Osteoblast (primary cell): ENCODE measurements at regions not wholly inside any gene's neighbourhood (a gene's known extent, or its start where the extent isn't known, plus 50 kb on each side); places are given as distances from the start of the nearest gene placed in this dataset.
"Not testable (repeated sequence)": the region's sequence is repeated elsewhere in the genome, so short reads cannot be mapped to it uniquely, and the experiment has no call there.

ENCODE experiments used
- DNase-seq: peaks from one replicate; pipeline ENCODE4 v3.0.0; 2011; ENCODE audit warnings: low spot score, mixed read lengths; ENCODE audit not compliant: insufficient read length; ENCODE audit errors: missing footprints
- H2AFZ ChIP-seq: 2 replicates; pipeline ENCODE4 v1.6.0; 2011; ENCODE audit warnings: mild to moderate bottlenecking, low read length
- H3K27ac ChIP-seq: 2 replicates; pipeline ENCODE4 v1.5.1; 2011; ENCODE audit warnings: mild to moderate bottlenecking, low read depth, low read length, moderate library complexity
- H3K27me3 ChIP-seq: 2 replicates; pipeline ENCODE4 v1.6.0; 2012; ENCODE audit warnings: mild to moderate bottlenecking, control low read depth, inconsistent platforms, low read length, moderate library complexity; ENCODE audit not compliant: insufficient read depth
- H3K36me3 ChIP-seq: 2 replicates; pipeline ENCODE4 v1.5.1; 2011; ENCODE audit warnings: mild to moderate bottlenecking, low read length, control low read depth, moderate library complexity; ENCODE audit not compliant: insufficient read depth
- H3K4me1 ChIP-seq: 2 replicates; pipeline ENCODE4 v1.5.1; 2011; ENCODE audit warnings: mild to moderate bottlenecking, low read length, control low read depth, moderate library complexity; ENCODE audit not compliant: insufficient read depth
- H3K4me2 ChIP-seq: 2 replicates; pipeline ENCODE4 v1.6.0; 2011; ENCODE audit warnings: mild to moderate bottlenecking, low read length; ENCODE audit not compliant: insufficient read depth
- H3K4me3 ChIP-seq: fragments of 200-600 bp; sonication (generic); 3 replicates; pipeline ENCODE4 v1.5.1; 2012; ENCODE audit warnings: mild to moderate bottlenecking, low read length, inconsistent platforms; ENCODE audit not compliant: insufficient read depth
- H3K79me2 ChIP-seq: 2 replicates; pipeline ENCODE4 v1.6.0; 2012; ENCODE audit warnings: mild to moderate bottlenecking, low read length, control low read depth, inconsistent platforms; ENCODE audit not compliant: insufficient read depth
- H3K9me3 ChIP-seq: 2 replicates; pipeline ENCODE4 v1.5.1; 2011; ENCODE audit warnings: low read depth, low read length, control low read depth
- H4K20me1 ChIP-seq: 2 replicates; pipeline ENCODE4 v1.6.0; 2012; ENCODE audit warnings: mild to moderate bottlenecking, low read length, control low read depth; ENCODE audit not compliant: insufficient read depth
- TF ChIP-seq, protein P1 (sequence below): IDR thresholded peaks from 2 replicates; pipeline ENCODE4 v1.5.1; 2011; ENCODE audit warnings: mild to moderate bottlenecking, low read depth, low read length, moderate library complexity; ENCODE audit errors: extremely low read depth

- no peaks in the 10 kb centered on the region for H3K4me1 ChIP-seq
- TF ChIP-seq, protein P1, sequence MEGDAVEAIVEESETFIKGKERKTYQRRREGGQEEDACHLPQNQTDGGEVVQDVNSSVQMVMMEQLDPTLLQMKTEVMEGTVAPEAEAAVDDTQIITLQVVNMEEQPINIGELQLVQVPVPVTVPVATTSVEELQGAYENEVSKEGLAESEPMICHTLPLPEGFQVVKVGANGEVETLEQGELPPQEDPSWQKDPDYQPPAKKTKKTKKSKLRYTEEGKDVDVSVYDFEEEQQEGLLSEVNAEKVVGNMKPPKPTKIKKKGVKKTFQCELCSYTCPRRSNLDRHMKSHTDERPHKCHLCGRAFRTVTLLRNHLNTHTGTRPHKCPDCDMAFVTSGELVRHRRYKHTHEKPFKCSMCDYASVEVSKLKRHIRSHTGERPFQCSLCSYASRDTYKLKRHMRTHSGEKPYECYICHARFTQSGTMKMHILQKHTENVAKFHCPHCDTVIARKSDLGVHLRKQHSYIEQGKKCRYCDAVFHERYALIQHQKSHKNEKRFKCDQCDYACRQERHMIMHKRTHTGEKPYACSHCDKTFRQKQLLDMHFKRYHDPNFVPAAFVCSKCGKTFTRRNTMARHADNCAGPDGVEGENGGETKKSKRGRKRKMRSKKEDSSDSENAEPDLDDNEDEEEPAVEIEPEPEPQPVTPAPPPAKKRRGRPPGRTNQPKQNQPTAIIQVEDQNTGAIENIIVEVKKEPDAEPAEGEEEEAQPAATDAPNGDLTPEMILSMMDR: no peak
- DNase-seq: no peak
- no peak overlapping the region for H3K27ac ChIP-seq
- H2AFZ ChIP-seq: no peak overlapping the region
- no peaks in the 10 kb centered on the region for H3K27me3 ChIP-seq
- H4K20me1 ChIP-seq: no peaks in the 10 kb centered on the region
- no peaks in the 10 kb centered on the region for H3K36me3 ChIP-seq
- H3K4me3 ChIP-seq: no peak overlapping the region
- no peaks in the 10 kb centered on the region for H3K79me2 ChIP-seq
- H3K4me2 ChIP-seq: no peak overlapping the region
- no peaks in the 10 kb centered on the region for H3K9me3 ChIP-seq
Measured at GRCh38 chr2:139424101-139424500, 643.9 kb upstream of the NXPH2 start.

DNA sequence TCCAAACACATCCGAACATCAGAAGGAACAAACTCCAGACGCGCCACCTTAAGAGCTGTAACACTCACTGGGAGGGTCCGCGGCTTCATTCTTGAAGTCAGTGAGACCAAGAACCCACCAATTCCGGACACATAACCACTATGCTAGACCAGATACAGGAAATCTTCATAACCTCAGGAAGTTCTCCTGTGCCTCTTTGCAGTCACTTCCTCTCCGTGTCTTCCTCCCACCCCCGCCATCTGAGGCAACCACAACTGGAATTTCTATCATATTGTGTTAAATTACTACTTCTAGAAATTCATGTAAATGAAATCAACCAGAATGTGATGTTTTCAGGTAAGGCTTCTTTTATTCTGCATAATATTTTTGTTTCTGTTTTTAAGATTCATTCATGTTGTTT lies 631.0 kb upstream of the NXPH2 start:
- Histone ChIP-seq H3K27ac (no peak overlapping the region), H3K4me3 (no peak overlapping the region), H4K20me1 (no peaks in the 10 kb centered on the region)

DNA sequence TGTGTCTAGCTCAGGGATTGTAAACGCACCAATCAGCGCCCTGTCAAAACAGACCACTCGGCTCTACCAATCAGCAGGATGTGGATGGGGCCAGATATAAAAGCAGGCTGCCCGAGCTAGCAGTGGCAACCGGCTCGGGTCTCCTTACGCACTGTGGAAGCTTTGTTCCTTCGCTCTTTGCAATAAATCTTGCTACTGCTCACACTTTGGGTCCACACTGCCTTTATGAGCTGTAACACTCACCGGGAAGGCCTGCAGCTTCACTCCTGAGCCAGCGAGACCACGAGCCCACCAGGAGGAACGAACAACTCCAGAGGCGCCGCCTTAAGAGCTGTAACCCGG lies 630.6 kb upstream of the NXPH2 start:
- not testable (repeated sequence) for H2AFZ ChIP-seq, H4K20me1 ChIP-seq, DNase-seq, H3K27ac ChIP-seq, H3K4me2 ChIP-seq, H3K4me3 ChIP-seq, H3K27me3 ChIP-seq, H3K4me1 ChIP-seq, H3K79me2 ChIP-seq, H3K9me3 ChIP-seq, H3K36me3 ChIP-seq

More for the DNA sequence above, 631.0 kb upstream of the NXPH2 start:
- no peaks in the 10 kb centered on the region for H3K79me2 ChIP-seq
- no peaks in the 10 kb centered on the region for H3K36me3 ChIP-seq
- H2AFZ ChIP-seq: no peak overlapping the region
- no peak overlapping the region for H3K4me2 ChIP-seq
- TF ChIP-seq, protein P1: no peak
- peaks cover under 1% of the 10 kb centered on the region for H3K9me3 ChIP-seq
- DNase-seq: no peak
- no peaks in the 10 kb centered on the region for H3K27me3 ChIP-seq
- H3K4me1 ChIP-seq: no peaks in the 10 kb centered on the region

DNA sequence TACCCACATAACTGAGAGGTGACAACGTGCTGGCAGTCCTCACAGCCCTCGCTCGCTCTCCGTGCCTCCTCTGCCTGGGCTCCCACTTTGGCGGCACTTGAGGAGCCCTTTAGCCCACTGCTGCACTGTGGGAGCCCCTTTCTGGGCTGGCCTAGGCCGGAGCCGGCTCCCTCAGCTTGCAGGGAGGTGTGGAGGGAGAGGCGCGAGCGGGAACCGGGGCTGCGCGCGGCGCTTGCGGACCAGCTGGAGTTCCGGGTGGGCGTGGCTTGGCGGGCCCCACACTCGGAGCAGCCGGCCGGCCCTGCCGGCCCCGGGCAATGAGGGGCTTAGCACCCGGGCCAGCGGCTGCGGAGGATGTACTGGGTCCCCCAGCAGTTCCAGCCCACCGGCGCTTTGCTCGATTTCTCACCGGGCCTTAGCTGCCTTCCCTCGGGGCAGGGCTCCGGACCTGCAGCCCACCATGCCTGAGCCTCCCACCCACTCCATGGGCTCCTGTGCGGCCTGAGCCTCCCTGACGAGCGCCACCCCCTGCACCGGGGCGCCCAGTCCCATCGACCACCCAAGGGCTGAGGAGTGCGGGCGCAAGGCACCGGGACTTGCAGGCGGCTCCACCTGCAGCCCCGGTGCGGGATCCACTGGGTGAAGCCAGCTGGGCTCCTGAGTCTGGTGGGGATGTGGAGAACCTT lies 630.1 kb upstream of the NXPH2 start:
- H3K9me3 ChIP-seq, H3K27ac ChIP-seq, H2AFZ ChIP-seq, H3K4me3 ChIP-seq, H3K4me1 ChIP-seq, H3K79me2 ChIP-seq, DNase-seq, H3K27me3 ChIP-seq, H3K4me2 ChIP-seq, H4K20me1 ChIP-seq, H3K36me3 ChIP-seq: not testable (repeated sequence)

GRCh38 chr2:139409212-139409611 lies 629.0 kb upstream of the NXPH2 start:
- H3K27me3 ChIP-seq: no peaks in the 10 kb centered on the region
- H3K4me2 ChIP-seq: no peak overlapping the region
- DNase-seq: no peak
- no peak overlapping the region for H3K27ac ChIP-seq
- TF ChIP-seq, protein P1: no peak
- no peaks in the 10 kb centered on the region for H3K79me2 ChIP-seq
- H3K4me1 ChIP-seq: no peaks in the 10 kb centered on the region
- H3K4me3 ChIP-seq: no peak overlapping the region
- H4K20me1 ChIP-seq: no peaks in the 10 kb centered on the region
- H3K9me3 ChIP-seq: peaks cover 3% of the 10 kb centered on the region
- H2AFZ ChIP-seq: no peak overlapping the region
- H3K36me3 ChIP-seq: no peaks in the 10 kb centered on the region
